HepG2 (cell line): ENCODE measurements at regions not wholly inside any gene's neighbourhood (a gene's known extent, or its start where the extent isn't known, plus 50 kb on each side); places are given as distances from the start of the nearest gene placed in this dataset.

ENCODE experiments used
- CTCF ChIP-seq: sonication (generic); formaldehyde crosslinking; IDR thresholded peaks from 2 replicates; pipeline ENCODE4 v1.5.0; 2020; ENCODE audit warnings: mild to moderate bottlenecking, missing genetic modification reagents, moderate library complexity
- NFYB ChIP-seq: sonication (generic); formaldehyde crosslinking; IDR thresholded peaks from 2 replicates; pipeline ENCODE4 v1.4.0; 2020; ENCODE audit warnings: missing genetic modification reagents
- ZNF589 ChIP-seq: sonication (generic); formaldehyde crosslinking; conservative IDR thresholded peaks from 2 replicates; pipeline ENCODE4 v1.8.0; 2022; ENCODE audit warnings: mild to moderate bottlenecking, moderate library complexity, missing genetic modification reagents

DNA sequence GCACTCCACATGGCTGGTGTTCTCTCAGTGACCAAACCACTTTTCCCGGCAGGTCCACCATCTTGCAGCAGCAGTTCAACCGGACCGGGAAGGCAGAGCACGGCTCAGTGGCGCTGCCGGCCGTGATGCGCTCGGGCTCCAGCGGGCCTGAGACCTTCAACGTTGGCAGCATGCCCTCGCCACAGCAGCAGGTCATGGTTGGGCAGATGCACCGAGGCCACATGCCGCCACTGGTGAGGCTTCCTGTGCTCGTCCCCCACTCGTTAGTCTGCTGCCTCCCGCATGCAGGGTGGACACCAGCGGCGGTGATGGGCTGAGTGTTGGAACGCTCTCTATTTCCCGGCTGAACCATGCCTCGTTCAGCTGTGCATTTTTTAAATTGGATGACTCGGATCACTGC lies 344.9 kb upstream of the TPM1 start:
- TF ChIP-seq NFYB (no peak), ZNF589 (CRISPR knock-in tag) (no peak), CTCF (CRISPR knock-in tag) (no peak)
